WERI-Rb-1 (cell line): ENCODE measurements at regions not wholly inside any gene's neighbourhood (a gene's known extent, or its start where the extent isn't known, plus 50 kb on each side); places are given as distances from the start of the nearest gene placed in this dataset.

Source experiments
- DNase-seq: peaks from one replicate; pipeline ENCODE4 v3.0.0-alpha.2; 2020
- H3K27ac ChIP-seq: fragments of 250-450 bp; sonication (Bioruptor Pico); 2 replicates; pipeline ENCODE4 v1.5.1; 2020; ENCODE audit warnings: mild to moderate bottlenecking, moderate library complexity
- H3K27me3 ChIP-seq: fragments of 250-450 bp; sonication (Bioruptor Pico); 2 replicates; pipeline ENCODE4 v1.5.1; 2021; ENCODE audit warnings: mild to moderate bottlenecking, low read depth, moderate library complexity; ENCODE audit not compliant: insufficient read depth, severe bottlenecking
- H3K36me3 ChIP-seq: fragments of 250-450 bp; sonication (Bioruptor Pico); 2 replicates; pipeline ENCODE4 v1.5.1; 2020; ENCODE audit warnings: mild to moderate bottlenecking, moderate library complexity
- H3K4me3 ChIP-seq: 2 replicates; pipeline ENCODE4 v1.5.1; 2011; ENCODE audit warnings: low read depth, mild to moderate bottlenecking, control low read depth, low read length
- H3K9me3 ChIP-seq: fragments of 250-450 bp; sonication (Bioruptor Pico); 2 replicates; pipeline ENCODE4 v1.5.1; 2021; ENCODE audit warnings: mild to moderate bottlenecking, moderate library complexity; ENCODE audit not compliant: severe bottlenecking
- TF ChIP-seq, protein P1 (sequence below): IDR thresholded peaks from 2 replicates; pipeline ENCODE4 v1.5.1; 2011; ENCODE audit warnings: low read depth, mild to moderate bottlenecking, control low read depth, inconsistent platforms, low read length

DNA sequence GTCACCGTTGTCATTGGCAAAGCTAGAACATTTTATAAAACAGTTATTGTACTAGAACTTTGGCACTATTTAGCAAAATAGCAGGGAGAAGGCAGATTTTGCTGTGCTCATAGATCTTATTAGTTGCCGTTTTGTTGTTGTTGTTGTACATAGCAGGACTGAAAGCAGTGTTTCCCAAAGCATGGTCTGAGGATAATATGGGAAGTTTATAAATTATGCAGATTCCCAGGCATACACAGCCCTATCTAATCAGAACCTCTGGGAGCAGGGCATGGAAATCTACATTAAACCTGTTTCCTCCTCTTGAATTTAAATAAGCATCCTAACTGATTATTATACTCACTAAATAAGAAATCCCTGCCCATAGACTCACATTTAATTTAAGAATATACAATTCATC is 87.9 kb downstream of the RAP2B start:
- no peaks in the 10 kb centered on the region for H3K27me3 ChIP-seq
- DNase-seq, result no peak
- TF ChIP-seq, protein P1, sequence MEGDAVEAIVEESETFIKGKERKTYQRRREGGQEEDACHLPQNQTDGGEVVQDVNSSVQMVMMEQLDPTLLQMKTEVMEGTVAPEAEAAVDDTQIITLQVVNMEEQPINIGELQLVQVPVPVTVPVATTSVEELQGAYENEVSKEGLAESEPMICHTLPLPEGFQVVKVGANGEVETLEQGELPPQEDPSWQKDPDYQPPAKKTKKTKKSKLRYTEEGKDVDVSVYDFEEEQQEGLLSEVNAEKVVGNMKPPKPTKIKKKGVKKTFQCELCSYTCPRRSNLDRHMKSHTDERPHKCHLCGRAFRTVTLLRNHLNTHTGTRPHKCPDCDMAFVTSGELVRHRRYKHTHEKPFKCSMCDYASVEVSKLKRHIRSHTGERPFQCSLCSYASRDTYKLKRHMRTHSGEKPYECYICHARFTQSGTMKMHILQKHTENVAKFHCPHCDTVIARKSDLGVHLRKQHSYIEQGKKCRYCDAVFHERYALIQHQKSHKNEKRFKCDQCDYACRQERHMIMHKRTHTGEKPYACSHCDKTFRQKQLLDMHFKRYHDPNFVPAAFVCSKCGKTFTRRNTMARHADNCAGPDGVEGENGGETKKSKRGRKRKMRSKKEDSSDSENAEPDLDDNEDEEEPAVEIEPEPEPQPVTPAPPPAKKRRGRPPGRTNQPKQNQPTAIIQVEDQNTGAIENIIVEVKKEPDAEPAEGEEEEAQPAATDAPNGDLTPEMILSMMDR, result no peak
- H3K4me3 ChIP-seq, result no peak overlapping the region
- H3K9me3 ChIP-seq, result no peaks in the 10 kb centered on the region
- H3K27ac ChIP-seq, result no peak overlapping the region
- H3K36me3 ChIP-seq, result no peaks in the 10 kb centered on the region

DNA sequence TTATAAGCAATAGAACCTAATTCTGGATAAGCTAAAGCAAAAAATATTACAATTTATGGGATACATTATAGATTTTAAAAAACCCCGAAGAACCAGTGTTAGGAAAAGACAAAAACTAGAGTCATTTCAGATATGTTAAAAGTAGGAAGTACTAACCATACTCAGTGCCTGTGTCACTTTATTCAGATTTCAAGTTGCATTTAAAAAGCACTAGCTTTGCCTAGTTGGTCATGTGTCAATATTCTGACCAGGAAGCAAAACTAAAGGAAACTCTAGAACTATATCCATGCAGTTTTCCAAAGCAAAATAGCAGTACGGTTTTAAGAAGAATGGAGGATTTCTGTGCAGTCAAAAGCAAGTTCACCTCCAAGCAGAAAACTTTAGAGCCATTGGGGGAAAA is 88.4 kb downstream of the RAP2B start:
- no peak overlapping the region for H3K4me3 ChIP-seq
- no peak for DNase-seq
- H3K9me3 ChIP-seq, result no peaks in the 10 kb centered on the region
- no peaks in the 10 kb centered on the region for H3K36me3 ChIP-seq
- no peak overlapping the region for H3K27ac ChIP-seq
- H3K27me3 ChIP-seq, result no peaks in the 10 kb centered on the region
- TF ChIP-seq, protein P1, result no peak

DNA sequence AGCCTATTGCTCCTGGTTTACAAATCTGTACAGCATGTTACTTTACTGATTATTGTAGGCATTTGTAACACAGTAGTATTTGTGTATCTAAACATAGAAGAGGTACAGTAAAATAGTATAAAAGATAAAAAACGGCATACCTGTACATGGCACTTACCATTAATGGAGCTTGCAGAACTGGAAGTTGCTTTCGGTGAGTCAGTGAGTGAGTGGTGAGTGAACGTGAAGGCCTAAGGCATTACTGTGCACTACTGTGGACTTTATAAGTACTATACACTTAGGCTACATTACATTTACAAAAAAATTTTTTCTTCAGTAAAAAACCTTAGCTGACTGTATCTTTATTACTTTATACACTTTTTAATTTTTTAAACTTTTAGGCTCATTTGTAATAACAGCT is 90.9 kb downstream of the RAP2B start:
- Histone ChIP-seq H3K4me3 (no peak overlapping the region), H3K27ac (no peak overlapping the region), H3K9me3 (no peaks in the 10 kb centered on the region), H3K27me3 (no peaks in the 10 kb centered on the region), H3K36me3 (no peaks in the 10 kb centered on the region)
- TF ChIP-seq, protein P1, result no peak
- no peak for DNase-seq

DNA sequence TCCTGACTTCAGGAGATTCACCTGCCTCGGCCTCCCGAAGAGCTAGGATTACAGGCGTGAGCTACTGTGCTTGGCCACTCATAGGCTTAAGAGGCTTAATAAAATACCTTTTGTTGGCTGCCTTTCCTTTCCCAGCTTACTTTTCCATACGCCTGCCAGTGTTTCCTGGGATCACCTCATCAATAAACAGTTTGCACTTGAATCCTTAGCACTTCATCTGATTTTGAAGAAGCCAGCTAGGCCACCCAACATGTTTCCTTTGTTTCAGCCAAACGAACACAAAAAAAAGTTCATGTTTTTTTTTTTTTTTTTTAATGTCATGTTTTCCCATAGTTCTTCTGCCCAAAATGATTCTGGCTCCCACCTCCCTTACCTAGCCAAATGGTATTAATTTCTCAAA is 92.3 kb downstream of the RAP2B start:
- TF ChIP-seq, protein P1, result no peak
- DNase-seq, result no peak
- Histone ChIP-seq H3K9me3 (no peaks in the 10 kb centered on the region), H3K36me3 (no peaks in the 10 kb centered on the region), H3K4me3 (no peak overlapping the region), H3K27me3 (no peaks in the 10 kb centered on the region), H3K27ac (no peak overlapping the region)

DNA sequence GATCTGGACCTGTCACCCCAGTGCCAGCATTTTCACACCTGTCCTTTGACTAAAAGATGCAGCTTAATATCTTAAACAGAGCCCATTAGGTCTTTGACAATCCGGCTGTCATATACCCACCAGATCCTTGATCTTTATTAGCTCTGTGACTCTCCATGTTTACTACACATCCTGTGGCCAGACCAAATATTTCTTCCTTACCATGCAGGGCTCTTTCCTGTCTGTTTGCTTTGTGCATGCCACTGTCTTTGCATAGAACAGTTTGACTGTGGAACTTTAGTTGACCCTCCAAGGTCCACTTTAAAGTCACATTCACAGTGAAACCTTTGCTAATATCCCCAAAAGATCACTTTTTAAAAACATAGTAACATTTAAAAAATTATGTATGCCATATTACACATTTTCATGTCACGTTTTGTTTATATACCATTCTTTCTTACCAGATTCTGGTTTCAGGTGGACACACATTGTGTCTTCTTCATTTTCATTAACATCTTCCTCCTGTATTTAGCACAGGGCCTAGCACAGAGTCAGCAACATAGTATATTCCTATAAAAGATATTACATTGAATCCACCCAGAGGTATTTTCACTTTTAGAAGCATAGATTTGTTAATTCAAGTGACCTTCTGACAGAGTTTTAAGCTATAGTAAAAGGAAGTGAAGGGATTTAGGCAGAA is 95.8 kb downstream of the RAP2B start:
- Histone ChIP-seq H3K9me3 (no peaks in the 10 kb centered on the region), H3K36me3 (no peaks in the 10 kb centered on the region), H3K4me3 (no peak overlapping the region), H3K27me3 (no peaks in the 10 kb centered on the region), H3K27ac (no peak overlapping the region)
- TF ChIP-seq, protein P1, result no peak
- DNase-seq, result no peak

DNA sequence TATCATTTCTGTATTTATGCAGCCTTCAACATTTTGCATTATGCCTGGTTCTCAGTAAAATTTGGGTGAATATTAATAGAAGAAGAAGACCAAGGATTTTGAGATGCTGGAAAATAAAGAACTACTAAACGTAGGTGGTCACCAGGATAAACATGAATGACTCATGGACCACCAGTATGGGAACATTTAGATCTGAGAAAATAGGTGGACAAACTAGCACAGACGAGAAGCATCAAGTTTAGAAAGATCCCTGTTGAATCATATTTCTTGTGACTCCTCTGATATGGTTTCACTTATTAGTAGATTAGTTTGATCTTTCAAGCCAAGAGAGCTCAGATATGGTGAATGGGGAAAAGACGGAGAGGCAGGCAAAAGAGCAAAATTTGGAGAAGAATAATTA is 97.9 kb downstream of the RAP2B start:
- no peaks in the 10 kb centered on the region for H3K36me3 ChIP-seq
- no peak overlapping the region for H3K27ac ChIP-seq
- no peak overlapping the region for H3K4me3 ChIP-seq
- H3K27me3 ChIP-seq, result no peaks in the 10 kb centered on the region
- no peak for DNase-seq
- TF ChIP-seq, protein P1, result no peak
- no peaks in the 10 kb centered on the region for H3K9me3 ChIP-seq
